GF-D8 (cell line): ENCODE measurements at regions not wholly inside any gene's neighbourhood (a gene's known extent, or its start where the extent isn't known, plus 50 kb on each side); places are given as distances from the start of the nearest gene placed in this dataset.
"Not testable (repeated sequence)": the region's sequence is repeated elsewhere in the genome, so short reads cannot be mapped to it uniquely, and the experiment has no call there.

Experiments
- DNase-seq: peaks from one replicate; lab custom pipeline; 2025; lab: John Stamatoyannopoulos, UW

DNA sequence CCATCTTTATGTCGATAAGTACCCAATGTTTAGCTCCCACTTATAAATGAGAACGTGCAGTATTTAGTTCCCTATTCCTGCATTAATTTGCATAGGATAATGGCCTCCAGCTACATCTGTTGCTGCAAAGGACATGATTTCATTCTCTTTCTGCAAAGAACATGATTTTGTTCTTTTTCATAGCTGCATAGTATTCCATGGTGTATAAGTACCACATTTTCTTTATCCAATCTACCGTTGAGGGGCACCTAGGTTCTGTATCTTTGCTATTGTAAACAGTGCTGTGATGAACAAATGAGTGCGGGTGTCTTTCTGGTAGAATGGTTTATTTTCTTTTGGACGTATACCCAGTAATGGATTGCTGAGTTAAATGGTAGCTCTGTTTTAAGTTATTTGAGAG, 63.0 kb downstream of the HLX start:
- no peak for DNase-seq

DNA sequence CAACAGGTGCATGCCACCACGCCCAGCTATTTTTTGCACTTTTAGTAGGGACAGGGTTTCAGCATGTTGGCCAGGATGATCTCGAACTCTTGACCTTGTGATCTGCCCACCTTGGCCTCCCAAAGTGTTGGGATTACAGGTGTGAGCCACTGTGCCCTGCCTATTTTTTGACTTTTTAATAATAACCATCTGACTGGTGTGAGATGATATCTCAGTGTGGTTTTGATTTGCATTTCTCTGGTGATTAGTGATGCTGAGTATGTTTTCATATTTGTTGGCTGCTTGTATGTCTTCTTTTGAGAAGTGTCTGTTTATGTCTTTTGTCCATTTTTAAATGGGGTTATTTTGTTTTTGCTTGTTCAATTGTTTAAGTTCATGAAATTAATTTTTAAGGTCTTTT, 63.7 kb downstream of the HLX start:
- not testable (repeated sequence) for DNase-seq

DNA sequence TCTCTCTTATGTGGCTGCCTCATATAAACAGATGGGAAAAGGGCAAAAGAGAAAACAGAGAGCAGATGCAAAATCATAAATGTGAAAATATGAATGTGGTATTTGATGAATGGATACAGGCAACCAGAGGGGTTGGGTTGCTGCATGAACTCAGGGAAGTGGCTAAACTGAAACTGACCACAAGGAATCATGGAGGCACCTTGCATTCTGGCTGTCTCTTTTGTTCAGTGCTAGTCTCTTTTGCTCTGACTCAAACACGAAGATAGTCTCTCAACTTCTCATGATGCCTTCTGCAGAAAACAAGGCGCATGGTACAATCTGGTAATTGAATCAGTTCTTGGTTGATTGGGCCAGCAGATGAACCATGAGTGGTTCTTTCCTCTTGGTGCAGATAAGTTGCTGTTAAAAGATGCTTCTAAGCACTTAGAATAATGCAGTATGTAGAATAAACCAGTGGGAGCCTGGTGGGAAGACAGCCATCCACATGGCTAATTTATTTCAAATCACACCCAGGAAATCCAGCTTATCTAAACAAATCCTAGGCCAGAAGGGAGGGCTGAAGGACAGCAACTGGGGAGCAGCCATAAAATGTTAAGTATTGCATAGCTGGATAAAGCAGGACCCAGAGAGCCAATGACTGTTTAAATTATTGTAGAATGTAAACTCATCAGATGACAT, 64.2 kb downstream of the HLX start:
- DNase-seq: no peak

DNA sequence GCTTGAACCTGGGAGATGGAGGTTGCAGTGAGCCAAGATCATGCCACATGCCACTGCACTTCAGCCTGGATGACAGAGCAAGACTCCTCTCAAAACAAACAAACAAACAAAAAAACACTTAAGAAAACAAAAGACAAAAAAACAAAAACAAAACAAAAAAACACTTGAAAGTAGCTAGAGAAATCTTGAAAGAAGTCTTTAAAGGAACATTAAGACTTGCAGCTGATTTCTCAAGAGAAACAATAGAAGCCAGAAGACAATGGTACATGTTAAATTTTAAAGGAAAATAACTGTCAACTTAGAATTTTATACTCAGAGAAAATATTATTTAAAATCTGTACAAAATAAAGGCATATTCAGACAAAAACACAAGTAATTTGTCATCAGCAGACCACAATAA, 71.3 kb downstream of the HLX start:
- DNase-seq: no peak

DNA sequence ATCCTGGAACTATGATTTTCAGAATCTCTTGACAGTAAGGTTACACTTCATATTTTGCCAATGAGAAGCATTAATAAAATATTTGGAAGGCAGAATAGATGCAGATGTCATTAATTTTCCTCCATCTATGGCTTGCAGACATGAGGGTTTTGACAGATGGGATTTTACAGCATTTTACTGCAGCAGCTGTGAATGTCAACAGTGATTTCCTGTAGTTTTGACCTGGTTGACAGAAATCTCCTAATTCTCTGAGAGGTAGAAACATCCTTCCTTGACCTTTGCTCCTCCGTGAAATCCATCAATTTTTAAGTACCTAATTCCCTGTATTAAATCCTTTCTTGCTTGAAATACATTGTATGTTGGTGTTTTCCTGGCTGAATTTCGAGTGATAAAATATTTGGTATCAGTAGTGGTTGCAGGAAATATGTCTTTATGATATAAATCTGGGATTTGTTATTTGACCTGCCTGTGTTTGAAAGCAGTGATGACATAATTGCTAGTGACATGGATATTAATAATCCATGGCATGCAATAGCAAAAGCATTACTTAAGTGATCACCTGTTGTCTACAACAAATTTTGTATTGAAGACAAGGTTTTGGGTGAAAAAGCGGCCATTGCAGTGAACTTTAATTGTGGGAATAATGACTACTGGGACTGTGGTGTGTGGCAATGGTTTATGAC, 73.9 kb downstream of the HLX start:
- DNase-seq: no peak

DNA sequence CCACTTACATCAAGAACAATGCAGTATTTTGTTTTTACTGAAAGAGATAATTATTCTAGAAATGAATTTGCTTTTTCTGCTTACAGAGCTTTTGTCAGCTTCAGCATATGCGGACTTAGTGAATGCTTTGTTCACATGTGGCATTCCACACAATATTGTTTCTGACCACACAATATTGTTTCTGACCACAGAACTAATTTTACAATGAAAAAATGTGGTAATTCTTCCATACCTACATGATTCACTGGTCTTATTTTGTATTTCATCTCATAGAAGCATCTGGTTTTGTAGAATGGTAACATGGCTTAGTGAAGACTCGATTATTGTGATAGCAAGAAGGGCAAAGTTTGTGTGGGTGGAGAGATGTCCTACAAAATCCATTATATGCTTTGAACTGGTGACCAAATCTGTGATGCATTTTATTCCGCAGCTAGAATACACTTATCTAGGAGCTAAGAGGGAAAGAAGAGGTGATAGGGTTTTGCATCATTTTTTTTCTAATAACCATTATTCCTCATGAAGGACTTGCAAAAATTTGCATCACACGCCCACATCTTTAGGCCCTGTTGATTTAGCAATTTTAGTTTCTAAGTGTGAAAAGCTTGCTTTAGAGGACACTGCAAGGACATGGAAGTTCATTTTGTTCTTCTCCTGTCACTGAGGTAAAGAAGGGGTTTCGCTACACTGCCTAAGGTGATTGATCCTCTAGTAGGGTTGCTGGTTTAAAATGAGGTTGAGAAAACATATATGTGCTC, 75.3 kb downstream of the HLX start:
- no peak for DNase-seq

DNA sequence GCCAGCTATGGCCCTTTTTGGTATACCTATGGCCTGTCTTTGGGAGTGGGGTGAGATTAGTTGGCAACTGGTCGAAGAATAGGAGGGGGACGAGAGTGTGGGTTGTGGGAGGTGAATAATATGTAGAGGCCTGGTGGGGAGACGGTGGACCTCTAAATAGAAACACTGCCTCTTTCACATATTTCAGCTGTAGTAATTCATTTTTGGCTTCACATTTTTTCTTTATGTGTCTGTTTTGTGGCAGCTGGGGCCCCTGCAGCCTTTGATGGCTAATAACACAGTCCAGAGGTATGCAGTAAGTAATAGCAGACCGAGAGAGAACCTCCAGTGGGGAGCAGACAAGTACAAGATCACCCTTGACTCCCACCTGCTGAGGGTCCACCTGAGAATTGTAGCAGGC, 75.9 kb downstream of the HLX start:
- no peak for DNase-seq

DNA sequence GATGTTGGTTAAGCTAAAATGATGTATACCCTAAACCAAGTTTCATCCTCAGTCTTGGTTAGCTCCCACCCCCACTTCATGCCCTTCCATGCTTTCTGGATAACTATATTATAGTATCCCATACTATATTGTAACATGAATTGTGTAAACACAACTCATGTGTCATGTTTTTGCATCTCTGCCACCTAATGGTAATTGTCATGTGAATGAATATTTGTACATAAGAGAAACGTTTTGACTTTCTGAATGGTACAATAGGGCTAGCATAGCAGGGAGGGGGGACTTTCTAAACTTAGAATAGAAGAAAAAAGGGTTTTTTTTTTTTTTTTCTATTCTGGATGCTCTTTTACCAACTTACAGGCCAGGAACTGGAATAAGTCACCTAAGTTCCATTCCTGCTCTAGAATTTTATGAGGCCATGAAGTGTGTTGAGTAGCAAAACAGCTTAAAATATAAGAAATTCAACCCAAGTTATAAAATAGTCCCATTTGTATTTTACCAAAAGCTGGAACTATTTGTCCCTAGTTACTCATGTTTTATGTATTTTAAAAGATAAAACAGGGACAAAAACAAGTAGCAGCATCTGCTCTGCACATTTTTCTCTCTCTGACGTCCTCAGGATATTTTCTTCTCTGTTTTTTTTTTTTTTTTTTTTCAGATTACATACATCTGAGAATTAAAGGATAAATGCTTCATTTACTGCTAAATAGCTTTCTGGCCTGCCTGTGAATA, 77.4 kb downstream of the HLX start:
- no peak for DNase-seq

DNA sequence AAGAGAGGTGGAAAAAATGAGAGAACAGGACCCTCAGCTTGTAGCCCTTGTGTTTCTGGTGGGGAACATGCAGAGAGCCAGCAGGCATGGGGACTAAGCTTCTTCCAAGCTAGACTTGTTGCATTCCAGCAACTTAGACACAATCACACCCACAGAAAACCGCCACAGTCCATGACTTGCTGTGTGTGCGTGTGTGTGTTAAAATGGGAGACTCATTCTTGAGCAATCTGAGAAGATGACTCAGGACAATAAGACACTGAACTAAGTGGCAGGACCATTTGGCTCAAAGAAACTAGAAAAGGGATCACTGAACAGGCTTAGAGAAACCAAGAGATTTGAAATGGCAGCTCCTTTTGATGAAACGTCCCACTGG, 78.0 kb downstream of the HLX start:
- DNase-seq: no peak

DNA sequence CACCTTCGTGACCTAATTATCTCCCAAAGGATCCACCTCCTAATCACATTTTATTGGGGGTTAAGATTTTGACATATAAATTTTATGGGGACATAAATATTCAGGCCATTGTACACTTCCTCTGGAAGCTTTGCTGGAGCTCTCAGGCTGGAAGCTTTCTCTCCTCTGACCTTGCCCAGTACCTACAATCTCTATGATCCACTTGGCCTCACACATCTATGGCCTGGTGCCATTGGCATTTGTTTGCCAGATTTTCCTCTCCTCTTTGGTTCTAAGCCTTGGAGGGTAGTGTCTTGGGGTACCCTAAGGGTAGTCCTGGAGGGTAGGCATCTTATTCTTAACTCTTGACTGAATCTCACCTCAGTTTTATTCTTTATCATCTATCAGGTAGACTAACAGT, 79.0 kb downstream of the HLX start:
- no peak for DNase-seq

DNA sequence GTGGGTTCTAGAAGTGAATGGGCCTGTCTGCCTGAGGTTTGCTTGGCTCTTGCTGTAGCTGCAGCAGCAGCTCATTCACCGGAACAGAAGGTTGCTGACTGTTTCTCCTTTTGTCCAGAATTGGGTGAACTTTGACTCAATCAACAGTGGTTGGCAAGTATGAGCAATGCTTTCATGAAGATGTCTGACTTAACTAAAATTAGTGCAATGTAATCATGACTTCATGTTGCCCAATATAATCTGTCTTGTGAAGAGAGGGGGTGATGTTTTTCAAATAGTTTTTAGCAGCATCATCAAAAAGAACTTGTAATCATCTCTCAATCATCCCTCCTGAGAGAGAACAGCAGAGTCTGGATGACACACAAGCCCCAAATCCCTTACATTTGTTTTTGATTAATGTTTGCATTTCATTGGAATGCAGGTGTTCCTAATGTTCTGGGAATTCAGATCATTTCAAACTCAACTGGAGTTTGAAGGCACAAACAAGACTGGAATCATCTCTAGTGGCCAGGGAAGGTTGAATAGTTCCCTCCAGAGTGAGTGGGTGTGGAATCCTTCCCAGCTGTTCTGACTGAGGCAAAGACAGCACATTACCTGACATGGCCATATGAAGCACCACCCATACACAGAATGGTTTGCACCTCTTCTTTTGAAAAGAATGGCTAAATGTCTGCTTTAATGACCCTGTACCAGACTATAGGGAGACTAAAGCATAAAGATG, 82.9 kb downstream of the HLX start:
- no peak for DNase-seq

DNA sequence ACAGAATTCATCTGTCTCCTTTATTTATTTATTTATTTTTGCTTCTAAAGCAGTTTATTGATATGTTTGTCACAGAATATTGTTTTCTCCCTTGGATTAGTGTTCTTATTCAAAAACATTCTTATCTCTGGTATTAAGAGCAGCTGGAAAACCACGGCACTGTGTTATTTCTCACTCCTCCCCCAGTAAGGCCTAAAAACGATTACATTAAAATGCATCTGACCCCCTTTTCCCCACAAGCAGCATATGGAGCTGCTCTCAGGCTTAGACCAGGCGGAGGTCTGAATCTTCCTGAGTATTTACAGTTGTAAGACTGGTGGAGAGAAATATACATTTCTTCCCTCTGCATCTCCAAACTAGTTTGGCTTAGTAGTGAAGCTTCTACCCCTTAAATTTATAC, 86.8 kb downstream of the HLX start:
- DNase-seq: no peak

DNA sequence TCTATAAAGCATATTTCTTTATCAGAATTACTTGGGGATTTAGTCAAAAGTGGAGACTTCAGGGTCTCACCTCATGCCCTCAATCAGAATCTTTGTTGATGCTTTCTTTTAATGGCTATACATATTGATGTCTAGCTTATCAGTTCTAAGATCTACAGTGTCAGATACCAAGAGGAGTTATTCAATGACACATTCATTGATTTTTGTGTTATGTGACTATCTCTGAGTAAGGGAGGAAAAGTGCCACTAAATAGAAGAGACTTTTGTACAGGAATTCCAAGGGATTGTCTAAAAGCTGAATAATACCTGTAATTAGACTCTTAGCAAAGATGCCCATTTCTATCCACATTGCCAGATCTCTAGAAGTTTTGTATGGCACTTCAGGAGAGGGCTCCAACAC, 87.2 kb downstream of the HLX start:
- no peak for DNase-seq

DNA sequence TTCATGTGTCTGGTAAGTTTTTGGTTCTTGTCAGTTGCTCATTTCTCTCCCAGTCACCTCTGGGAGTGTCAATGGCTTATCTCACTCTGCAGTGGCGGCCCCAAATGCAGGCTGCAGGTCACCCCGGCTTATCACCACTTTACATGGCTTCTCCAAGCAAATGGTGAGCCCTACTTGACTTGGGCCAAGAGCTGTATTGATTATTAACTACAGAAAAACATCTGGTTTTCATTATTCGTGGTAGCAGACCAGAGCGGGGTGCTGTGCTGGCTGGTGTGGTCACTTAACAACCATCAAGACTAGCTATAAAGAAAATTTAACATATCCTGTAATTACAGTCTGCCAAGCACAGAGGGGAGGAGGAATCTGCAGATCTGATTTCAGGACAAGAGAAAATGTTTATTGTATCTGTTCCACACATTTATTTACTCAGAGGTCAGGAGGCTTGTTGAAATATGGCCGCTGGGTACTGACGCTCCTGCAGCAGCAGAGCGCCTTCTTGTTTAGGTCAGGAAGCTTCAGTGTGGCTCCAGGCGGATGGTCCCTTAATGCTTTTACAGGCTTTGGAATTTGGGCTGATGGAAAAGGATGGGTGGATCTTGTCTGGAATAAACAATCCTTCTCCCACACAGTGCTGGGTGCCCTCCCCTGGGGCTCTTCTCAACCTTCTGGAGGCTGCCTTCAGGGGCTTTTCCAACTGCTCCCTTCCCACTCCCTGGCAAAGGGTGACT, 87.8 kb downstream of the HLX start:
- DNase-seq: no peak

DNA sequence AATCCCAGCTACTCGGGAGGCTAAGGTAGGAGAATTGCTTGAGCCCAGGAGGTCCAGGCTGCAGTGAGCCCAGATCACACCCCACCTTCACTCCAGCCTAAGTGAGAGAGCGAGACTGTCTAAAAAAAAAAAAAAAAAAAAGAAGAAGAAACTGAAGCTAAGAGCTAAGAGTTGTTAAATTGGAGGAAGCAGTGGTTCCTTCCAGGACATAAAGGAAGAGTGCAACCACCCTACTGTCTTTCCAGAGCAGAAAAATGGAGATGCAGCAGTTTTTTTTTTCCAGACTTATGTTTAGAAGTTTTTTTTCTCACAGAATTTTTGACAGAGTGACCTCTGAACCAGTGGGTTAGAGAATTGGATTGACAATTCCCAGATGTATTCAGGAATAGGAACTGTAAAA, 88.7 kb downstream of the HLX start:
- no peak for DNase-seq

DNA sequence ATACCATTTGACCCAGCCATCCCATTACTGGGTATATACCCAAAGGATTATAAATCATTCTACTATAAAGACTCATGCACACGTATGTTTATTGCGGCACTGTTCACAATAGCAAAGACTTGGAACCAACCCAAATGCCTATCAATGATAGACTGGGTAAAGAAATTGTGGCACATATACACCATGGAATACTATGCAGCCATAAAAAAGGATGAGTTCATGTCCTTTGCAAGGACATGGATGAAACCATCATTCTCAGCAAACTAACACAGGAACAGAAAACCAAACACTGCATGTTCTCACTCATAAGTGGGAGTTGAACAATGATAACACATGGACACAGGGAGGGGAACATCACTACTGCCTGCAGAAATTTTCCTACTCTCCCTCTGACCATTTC, 90.0 kb downstream of the HLX start:
- DNase-seq: not testable (repeated sequence)

DNA sequence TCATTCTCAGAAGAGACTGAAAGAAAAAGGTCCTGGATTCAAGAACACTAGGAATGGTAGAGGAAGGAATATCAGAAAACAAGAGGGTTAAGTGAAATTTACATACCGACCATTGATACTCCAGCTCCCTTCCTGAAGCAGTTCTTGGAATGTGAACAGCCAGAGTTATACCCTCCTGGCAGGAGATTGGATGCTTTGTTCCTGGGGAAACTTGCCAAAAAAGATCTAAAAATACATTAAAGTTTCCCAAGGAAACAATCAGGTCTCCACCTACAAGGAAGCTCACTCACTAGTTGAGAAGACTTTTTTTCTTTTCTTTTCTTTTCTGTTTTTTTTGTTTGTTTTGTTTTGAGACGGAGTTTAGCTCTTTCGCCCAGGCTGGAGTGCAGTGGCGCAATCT, 91.1 kb downstream of the HLX start:
- DNase-seq: no peak

DNA sequence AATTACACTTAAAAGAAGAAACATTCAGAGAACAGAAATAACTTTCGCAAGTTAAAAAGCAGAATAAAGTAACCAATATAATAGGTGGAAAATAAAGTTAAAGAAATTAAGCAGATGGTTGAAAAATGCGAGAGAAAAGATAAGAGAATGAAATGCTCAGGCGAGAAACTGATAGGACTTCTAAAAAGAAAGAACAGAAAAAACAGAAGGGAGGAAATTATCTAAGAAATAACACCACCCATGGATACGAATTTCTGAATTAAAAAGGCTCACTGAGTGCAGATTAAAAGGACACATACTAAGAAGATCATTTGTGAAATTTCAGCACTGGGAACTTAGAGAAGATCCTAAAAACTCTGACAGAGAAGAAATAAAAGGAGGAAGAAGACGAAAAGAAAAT, 92.0 kb downstream of the HLX start:
- DNase-seq: no peak

DNA sequence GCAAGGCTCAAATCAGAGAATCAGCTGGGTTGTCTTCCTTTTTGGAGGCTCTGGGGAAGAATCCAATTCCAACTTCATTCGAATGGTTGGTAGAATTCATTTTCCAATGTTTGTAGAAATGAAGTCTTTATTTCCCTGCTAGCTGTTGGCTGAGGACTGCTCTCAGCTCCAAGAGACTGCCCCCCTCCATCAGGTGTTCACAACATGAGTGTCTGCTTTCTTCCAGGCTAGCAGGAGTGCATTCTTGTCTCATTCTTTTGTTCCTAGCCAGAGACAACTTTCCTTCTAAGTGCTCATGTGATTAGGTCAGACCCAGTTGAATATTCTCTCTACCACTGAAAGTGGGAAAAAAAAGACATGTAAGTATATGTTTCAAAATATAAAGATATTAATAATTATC, 95.2 kb downstream of the HLX start:
- no peak for DNase-seq

DNA sequence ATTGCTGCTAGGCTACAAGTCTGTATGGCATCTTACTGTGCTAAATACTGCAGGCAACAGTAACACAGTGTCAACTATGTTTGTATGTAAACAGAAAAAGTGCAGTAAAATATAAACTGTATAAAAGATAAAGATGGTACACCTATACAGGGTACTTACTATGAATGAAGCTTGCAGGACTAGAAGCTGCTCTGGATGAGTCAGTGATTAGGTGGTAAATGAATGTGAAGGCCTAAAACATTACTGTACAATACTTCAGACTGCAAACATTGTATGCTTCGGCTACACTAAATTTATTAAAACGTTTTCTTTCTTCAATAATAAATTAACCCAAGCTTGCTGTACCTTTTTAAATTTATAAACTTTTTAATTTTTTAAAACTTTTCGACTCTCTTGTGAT, 97.1 kb downstream of the HLX start:
- no peak for DNase-seq

DNA sequence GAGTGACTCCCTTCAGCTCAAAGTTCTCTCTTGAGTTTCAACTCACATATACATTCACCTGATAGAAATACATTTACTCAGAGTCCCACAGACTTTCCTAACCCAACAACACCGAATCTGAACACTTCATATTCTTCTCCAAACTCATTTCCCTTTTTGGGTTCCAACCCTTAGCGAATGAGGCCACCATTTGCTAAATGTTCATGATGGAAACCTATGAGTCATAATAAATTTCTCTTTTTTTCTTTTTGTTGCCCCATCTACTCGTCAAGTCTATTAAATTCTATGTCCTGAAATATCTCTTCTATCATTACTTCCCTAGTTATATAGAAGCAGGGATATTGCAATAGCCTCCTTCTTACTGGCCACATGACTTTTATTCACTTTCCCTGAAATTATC, 100.1 kb downstream of the HLX start:
- DNase-seq: no peak
